ENCODE measurements at regions not wholly inside any gene's neighbourhood (a gene's known extent, or its start where the extent isn't known, plus 50 kb on each side); places are given as distances from the start of the nearest gene placed in this dataset.

DNA sequence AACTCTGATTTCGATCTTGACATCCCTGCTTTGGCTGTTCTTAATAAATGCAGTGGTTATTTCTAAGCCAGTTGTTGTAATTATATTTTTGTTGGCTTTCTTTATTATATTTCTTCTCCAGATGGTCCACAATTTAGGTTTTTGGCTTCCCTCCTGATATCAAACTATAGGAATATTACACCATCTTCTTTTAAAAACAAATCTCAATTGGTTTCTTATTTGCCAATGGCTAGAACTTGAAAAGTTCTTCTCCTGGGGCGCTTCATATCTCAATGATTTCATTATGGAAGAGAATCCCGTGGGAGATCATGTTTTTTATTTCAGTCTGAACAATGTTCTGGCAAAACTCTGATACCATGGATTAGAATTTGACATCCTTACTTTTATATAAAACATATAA, 292.3 kb downstream of the FLRT2 start:
- TF ChIP-seq CTCF (IDR thresholded peaks at IDR 0.05; ENCODE audit: borderline replicate concordance), result no peak
- no peak for DNase-seq
- Histone ChIP-seq H3K27ac (replicated peaks) (no peak overlapping the region), H3K4me1 (no peaks in the 10 kb centered on the region), H3K36me3 (no peaks in the 10 kb centered on the region), H3K4me3 (no peak overlapping the region), H3K27me3 (ENCODE audit: low read depth) (no peaks in the 10 kb centered on the region), H3K9me3 (replicated peaks) (no peaks in the 10 kb centered on the region)
- intact Hi-C loops (cut with micrococcal nuclease), result no loop called here

- DNase-seq, result no peak
- H3K36me3 ChIP-seq, result no peaks in the 10 kb centered on the region
- no peaks in the 10 kb centered on the region for H3K4me1 ChIP-seq
- TF ChIP-seq CTCF (IDR thresholded peaks at IDR 0.05; ENCODE audit: borderline replicate concordance), result no peak
- H3K4me3 ChIP-seq, result no peak overlapping the region
- intact Hi-C loops (cut with micrococcal nuclease), result no loop called here
- H3K27me3 ChIP-seq (ENCODE audit: low read depth), result no peaks in the 10 kb centered on the region
- no peak overlapping the region for H3K27ac ChIP-seq (replicated peaks)
- no peaks in the 10 kb centered on the region for H3K9me3 ChIP-seq (replicated peaks)
Observed at GRCh38 chr14:85817430-85817829, 287.5 kb downstream of the FLRT2 start.

DNA sequence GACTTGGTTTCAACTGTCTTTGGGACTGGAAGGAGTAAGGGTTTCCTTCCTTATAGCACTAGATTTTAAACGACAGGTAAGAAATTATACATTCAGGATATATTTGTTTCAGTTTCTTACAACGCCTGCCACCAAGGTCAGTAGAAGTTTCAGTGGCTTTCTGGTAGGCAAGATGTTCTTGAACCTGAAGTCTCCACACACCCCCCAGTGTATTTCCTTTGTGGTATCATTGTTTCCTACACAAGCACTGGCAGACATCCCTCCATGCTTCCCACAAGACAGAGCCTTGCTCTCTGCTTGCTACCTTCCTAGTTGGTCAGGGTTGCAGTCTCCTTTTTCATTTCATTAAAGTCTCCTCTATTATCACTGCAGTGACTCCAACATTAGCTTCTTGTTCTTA, 283.1 kb downstream of the FLRT2 start:
- H3K36me3 ChIP-seq, result no peaks in the 10 kb centered on the region
- no peaks in the 10 kb centered on the region for H3K27me3 ChIP-seq (ENCODE audit: low read depth)
- no peak for DNase-seq
- H3K27ac ChIP-seq (replicated peaks), result no peak overlapping the region
- TF ChIP-seq CTCF (IDR thresholded peaks at IDR 0.05; ENCODE audit: borderline replicate concordance), result no peak
- intact Hi-C loops (cut with micrococcal nuclease), result no loop called here
- H3K4me3 ChIP-seq, result no peak overlapping the region
- H3K4me1 ChIP-seq, result no peaks in the 10 kb centered on the region
- H3K9me3 ChIP-seq (replicated peaks), result no peaks in the 10 kb centered on the region

GRCh38 chr14:85811340-85811739, 281.4 kb downstream of the FLRT2 start:
- H3K4me1 ChIP-seq, result no peaks in the 10 kb centered on the region
- intact Hi-C loops (cut with micrococcal nuclease), result no loop called here

DNA sequence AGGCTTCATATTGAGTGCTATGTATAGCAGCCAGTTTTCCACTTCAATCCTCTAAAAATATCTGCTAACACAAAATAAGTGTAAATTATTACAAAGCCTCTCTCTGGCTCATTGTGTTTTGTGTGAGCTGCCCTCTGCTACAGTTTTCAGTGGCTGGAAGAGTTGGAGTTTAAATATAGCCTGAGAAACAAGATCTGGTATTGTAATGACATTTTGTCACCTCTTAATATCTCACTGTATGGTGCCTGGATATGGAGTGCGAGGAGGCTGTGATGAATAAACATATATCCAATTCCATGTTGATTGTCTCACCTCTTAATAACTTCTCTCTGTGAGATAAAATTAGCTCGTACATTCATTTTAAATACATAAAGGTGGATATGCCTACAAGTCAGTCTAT, 269.7 kb downstream of the FLRT2 start:
- no peak overlapping the region for H3K27ac ChIP-seq (replicated peaks)
- H3K4me1 ChIP-seq, result no peaks in the 10 kb centered on the region
- no peak for DNase-seq
- no peaks in the 10 kb centered on the region for H3K27me3 ChIP-seq (ENCODE audit: low read depth)
- intact Hi-C loops (cut with micrococcal nuclease), result no loop called here
- TF ChIP-seq CTCF (IDR thresholded peaks at IDR 0.05; ENCODE audit: borderline replicate concordance), result no peak
- H3K36me3 ChIP-seq, result no peaks in the 10 kb centered on the region
- no peak overlapping the region for H3K4me3 ChIP-seq
- peaks cover 12% of the 10 kb centered on the region for H3K9me3 ChIP-seq (replicated peaks)

More at GRCh38 chr14:85811340-85811739, 281.4 kb downstream of the FLRT2 start:
- Histone ChIP-seq H3K27me3 (ENCODE audit: low read depth) (no peaks in the 10 kb centered on the region), H3K36me3 (no peaks in the 10 kb centered on the region), H3K4me3 (no peak overlapping the region), H3K27ac (replicated peaks) (no peak overlapping the region), H3K9me3 (replicated peaks) (peaks cover under 1% of the 10 kb centered on the region)
- no peak for TF ChIP-seq CTCF (IDR thresholded peaks at IDR 0.05; ENCODE audit: borderline replicate concordance)
- no peak for DNase-seq

DNA sequence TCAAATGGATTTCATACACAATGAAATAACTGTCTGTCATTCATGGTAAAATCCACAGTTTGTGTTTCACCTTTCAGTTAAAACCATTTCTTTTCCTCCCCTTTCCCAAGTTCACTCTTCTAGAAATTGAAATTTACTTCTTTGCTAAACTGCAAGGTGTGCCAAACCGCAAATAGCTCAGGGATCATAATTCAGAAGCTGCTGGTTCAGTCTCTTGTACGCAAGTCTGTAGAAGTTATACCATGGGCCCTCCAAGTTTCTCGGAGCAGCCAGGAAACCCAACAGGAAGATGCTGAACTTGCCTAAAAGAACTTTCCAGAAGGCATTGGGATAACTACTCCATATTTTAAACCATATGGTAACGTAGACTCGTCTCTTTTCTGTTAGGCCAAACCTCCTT, 268.9 kb downstream of the FLRT2 start:
- Histone ChIP-seq H3K36me3 (no peaks in the 10 kb centered on the region), H3K4me1 (no peaks in the 10 kb centered on the region), H3K27ac (replicated peaks) (no peak overlapping the region), H3K9me3 (replicated peaks) (peaks cover 4% of the 10 kb centered on the region), H3K4me3 (no peak overlapping the region), H3K27me3 (ENCODE audit: low read depth) (no peaks in the 10 kb centered on the region)
- intact Hi-C loops (cut with micrococcal nuclease), result no loop called here
- TF ChIP-seq CTCF (IDR thresholded peaks at IDR 0.05; ENCODE audit: borderline replicate concordance), result no peak
- DNase-seq, result no peak
